GM12864 (cell line): ENCODE measurements at regions not wholly inside any gene's neighbourhood (a gene's known extent, or its start where the extent isn't known, plus 50 kb on each side); places are given as distances from the start of the nearest gene placed in this dataset.

Experiments
- DNase-seq: peaks from one replicate; pipeline ENCODE4 v3.0.0-alpha.2; 2011; ENCODE audit warnings: low read depth
- H3K4me3 ChIP-seq: 2 replicates; pipeline ENCODE4 v1.5.1; 2011; ENCODE audit warnings: mild to moderate bottlenecking, low read depth, low read length, control low read depth
- CTCF ChIP-seq: IDR thresholded peaks from 2 replicates; pipeline ENCODE4 v1.5.1; 2011; ENCODE audit warnings: low read depth, mild to moderate bottlenecking, moderate library complexity, low read length, control low read depth, inconsistent platforms; ENCODE audit errors: missing control alignments

GRCh38 chr18:40546875-40547274 lies 1408.2 kb upstream of the PIK3C3 start:
- no peak overlapping the region for H3K4me3 ChIP-seq
- no peak for TF ChIP-seq CTCF
- DNase-seq, result no peak

GRCh38 chr18:40534723-40535122 lies 1420.3 kb upstream of the PIK3C3 start:
- no peak for TF ChIP-seq CTCF
- H3K4me3 ChIP-seq, result no peak overlapping the region
- DNase-seq, result no peak

GRCh38 chr18:40532046-40532445 lies 1423.0 kb upstream of the PIK3C3 start:
- TF ChIP-seq CTCF, result no peak
- DNase-seq, result no peak

GRCh38 chr18:40531051-40531450 lies 1424.0 kb upstream of the PIK3C3 start:
- DNase-seq, result no peak
- TF ChIP-seq CTCF, result no peak

More at GRCh38 chr18:40532046-40532445, 1423.0 kb upstream of the PIK3C3 start:
- H3K4me3 ChIP-seq, result no peak overlapping the region

GRCh38 chr18:40529478-40529877 lies 1425.6 kb upstream of the PIK3C3 start:
- no peak overlapping the region for H3K4me3 ChIP-seq
- TF ChIP-seq CTCF, result no peak
- DNase-seq, result no peak

More at GRCh38 chr18:40531051-40531450, 1424.0 kb upstream of the PIK3C3 start:
- H3K4me3 ChIP-seq, result no peak overlapping the region

DNA sequence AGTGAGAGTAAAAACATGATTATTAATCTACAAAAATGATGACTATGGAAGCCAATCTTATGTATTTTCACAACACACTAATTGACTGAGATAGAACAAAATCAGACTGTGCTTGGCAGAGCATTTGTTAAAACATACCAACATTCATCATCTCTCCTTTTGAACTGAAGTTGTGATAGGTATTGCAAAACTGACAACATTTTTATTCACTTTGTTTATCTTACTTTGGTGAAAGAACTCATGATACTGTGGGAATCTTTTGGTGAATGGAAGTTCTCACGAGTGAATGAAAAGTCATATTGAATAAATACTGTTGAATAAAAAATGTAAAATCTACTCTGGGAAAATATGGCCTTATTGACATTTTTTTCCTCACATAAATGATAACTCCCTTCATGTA lies 1430.2 kb upstream of the PIK3C3 start:
- H3K4me3 ChIP-seq, result no peak overlapping the region
- no peak for DNase-seq
- no peak for TF ChIP-seq CTCF

DNA sequence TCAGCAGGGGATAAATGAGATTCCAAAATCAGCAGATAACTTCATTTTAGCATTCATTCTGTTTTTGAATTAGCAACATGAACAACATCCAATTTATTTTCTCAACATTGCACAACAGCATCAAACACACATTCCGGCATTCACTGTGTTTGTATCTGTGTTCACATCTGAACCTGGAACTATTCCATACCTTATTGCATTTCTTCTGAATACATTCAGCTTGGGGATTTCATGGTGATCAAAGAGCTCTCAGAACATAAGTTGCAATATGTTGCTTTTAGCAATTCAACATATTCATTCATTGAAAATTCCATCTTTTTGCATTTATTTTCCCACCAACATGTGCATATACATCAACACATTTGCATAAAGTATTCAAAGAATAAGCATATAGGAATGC lies 1431.7 kb upstream of the PIK3C3 start:
- H3K4me3 ChIP-seq, result no peak overlapping the region
- no peak for TF ChIP-seq CTCF
- no peak for DNase-seq
